GM21786 (cell line): ENCODE measurements at regions not wholly inside any gene's neighbourhood (a gene's known extent, or its start where the extent isn't known, plus 50 kb on each side); places are given as distances from the start of the nearest gene placed in this dataset.

Source experiments
- ATAC-seq: cut with Tn5 transposase; IDR thresholded peaks from one replicate; pipeline ENCODE4 v1.9.1; 2021; ENCODE audit not compliant: unreplicated experiment

DNA sequence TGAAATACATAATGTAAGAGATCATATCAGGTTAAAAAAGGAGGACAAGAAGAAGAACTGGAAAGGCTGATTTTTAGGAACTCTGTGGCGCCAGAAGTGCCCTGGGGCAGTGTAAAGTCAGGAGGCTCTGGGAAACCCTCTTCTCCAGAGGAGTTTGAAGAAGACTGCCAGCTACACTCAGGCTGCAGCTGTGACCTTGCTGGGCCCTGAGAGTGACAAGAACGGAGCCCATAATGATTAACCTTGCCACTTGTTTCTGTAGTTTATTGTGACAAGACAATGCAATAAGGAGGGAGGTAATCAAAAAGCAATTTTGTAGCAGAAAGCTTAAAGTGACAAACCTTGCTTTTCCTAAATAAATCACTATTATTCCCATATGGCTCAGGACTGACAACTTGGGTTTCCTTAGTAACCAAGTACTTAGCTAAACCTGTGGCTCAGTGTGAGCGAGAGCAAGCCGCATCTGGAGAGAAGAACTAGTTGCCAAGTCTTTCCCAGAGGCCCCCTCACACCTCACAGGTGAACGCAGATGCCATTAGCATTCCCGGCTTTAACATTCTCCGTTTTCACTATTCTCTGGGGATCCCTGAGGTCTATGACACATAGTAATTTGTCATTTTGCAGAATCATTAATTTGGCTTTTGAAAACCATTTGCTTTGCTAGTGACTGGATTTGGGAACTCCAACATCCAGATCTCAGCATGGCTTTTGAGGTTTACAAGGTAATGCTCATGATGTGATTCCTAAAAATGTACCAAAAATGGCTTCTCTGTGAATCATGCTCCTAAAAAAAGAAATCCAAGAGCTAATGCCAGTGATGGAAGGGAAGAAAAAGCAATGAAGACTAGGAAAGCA is 115.9 kb downstream of the OMA1 start:
- no peak for ATAC-seq

DNA sequence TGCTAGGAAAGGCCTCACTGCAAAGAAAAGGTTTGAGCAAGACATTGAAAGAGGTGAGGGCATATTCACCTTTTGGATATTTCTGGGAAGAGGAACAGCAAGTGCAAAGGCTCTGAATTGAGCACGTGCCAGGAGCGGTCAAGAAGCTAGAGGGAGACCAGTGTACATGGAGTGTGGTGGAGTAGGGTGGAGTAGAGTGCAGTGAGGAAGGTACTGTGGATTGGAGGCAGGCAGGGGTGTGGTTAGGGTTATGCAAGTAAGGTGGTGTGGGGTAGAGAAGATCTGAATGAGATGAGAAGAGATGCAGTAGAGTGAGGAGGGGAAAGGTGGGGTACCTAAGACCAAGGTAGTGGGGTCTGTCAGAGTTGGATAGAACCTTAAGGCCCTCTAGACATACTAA is 119.6 kb downstream of the OMA1 start:
- no peak for ATAC-seq

DNA sequence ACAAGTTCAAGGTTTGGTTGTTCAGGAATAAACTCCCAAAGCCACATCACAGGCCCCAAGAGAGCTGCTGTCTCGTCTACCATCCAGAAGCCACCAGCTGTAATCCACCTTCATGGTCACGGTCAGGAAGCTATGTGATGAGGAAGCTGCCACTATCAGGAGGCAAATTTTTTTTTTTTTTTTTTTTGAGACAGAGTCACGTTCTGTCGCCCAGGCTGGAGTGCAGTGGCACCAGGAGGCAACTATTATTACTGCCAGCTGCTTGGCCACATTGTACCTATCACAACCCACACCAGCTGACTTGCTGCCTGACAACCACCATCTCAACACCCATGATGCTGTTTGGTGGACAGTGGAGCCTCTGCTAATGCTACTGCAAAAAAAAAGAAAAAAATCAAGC is 124.1 kb downstream of the OMA1 start:
- no peak for ATAC-seq

DNA sequence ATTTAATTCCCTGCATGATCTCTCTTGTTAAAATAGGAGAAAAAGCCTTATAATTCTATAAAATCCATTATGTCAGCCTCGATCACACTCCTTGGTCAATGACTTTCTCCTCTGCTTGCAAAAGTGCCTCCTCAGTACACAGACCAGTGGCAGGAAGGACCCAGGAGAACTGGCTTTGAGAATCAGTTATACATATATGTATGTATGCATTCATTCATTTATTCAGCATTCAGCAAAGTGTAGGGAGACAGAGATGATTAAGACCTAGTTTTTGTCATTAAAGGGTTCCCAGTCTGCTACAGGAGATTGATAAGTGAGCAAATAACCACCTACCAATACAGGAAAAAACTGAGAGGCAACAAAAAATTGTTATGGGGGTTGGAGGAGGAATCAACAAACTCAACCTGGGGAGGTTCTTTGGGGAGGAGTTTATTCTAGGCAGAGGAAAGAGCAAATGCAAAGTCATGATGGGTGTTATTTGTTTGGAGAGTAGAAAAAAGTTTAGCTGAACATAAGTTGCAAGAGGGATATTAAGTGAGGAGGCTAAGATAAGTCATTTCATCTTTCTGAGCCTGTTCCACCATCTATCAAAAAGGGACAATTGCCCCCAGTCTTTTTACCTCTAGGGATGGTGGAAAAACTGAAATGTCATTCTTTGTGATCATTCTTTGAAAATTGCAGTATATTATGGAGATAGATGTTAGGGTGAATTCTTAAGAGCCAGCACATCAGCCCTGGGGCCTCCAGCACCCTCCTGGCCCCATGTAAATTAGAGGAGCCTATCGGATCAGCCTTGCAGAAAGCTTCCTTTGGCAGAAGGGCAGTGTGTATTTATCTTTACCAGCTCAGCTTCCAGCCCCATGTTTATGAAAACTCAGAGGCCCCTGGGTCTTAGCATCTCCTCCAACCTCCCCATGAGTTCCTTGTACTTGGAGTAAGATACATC is 128.0 kb downstream of the OMA1 start:
- no peak for ATAC-seq

DNA sequence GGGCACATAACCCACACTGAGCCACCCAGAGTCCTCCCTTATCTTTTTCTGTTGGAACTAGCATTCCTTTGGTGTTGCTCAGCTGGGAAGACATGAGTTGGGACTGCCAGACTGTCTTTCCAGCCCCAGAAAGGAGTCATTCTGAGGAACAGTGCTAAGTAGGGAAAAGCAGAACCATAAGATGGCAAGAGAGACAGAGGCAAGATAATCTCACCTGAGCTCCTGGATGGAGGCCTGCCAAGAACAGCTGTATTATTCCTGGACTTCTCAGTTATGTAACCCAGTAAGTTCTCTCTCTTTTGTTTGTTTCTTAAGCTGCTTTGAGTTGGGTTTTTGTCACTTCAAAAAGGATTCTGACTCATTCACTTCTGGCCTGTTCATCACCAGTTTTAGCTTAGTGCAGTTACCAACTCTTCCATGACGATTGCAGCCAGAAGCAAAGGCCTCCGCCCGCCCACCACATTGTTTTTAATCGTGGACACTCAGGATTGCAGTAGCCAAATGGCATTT is 134.4 kb downstream of the OMA1 start:
- ATAC-seq: no peak

DNA sequence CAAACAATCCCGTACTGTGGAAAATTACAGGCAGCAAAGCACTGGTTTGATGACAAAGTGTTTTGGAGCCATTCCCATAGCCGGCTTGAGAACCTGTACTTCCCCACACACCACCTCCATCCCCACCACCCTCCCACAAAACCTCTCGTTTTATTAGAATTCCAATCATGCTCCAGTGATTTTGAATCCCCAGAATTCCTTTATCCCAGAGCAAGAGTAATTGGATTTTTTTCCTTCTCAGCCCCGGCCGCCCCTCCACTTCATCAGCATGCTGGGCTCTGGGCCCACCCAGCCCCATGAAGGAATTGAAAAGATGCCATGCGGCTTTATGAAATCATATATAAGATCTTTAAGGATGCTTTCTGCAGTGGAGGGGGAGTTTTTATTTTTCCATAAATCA is 136.6 kb downstream of the OMA1 start:
- no peak for ATAC-seq

DNA sequence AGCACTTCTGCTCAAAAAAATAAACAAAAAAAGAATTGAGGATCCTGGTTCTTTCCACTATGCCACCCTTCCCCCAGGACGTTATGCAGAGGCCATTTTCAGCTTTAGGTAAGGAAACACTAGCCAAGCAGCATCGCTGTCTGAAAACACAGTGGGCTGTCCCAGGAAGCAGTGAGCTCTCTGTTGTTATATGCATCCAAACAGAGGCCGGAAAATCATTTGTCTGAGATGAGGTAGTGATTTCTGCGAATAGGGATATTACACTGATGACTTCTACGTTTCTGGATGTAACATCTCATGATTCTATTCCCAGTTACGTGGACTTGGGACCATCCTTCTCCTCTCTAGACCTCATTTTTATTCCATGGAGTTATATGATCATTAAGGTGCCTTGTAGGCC is 137.2 kb downstream of the OMA1 start:
- ATAC-seq: no peak

DNA sequence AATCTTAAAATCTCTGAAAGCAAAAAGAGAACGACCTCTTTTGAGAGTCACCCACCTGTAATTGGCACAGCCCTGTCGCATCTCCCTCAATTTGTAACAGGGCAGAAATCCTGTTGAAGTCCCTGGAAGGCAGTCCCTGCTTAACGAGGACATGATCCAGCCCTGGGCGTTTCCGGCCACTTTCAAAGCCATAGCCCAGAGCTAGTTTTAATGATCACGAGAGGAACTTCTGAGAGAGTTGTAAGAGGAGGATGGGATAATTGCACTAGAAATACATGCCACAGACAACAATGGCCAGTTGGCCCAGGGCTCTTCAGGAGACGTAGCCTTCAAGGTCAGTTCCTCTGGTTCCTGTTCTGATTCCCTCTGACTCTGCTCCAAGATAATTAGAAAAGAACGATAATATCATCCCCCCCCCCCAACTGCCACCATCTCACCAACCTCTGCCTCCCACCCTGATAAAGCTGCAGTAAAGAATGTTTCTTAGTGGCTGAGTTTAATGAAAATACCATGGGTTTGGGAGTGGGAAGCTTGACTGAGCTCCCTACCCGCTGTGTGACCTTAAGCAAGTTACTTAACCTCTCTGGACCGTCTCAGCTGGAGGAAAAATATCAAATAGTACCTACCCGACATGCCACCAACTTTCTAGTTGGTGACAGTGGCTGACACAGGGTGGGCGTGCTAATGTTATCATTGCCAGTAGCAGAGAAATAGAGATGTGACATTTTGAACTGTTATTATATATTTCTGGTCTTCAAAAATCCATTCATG is 140.0 kb downstream of the OMA1 start:
- no peak for ATAC-seq

DNA sequence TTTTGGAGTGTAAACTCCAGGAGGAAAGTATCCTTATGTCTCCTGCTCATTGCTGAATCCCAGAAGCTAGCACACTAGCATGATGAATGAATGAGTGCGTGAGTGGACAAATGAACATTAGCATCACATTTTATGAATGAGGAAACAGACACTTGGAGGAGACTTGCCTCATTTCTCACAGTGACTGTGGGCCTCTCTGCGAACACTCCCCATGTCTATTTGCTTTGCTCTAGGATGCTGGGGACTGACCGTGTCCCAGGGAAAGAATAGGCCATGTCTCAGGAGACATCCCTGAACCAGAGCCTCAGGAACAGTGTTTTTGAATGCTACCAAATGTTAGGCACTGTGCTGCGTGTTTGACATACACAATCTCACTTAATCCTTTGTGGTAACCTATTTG is 140.9 kb downstream of the OMA1 start:
- no peak for ATAC-seq

DNA sequence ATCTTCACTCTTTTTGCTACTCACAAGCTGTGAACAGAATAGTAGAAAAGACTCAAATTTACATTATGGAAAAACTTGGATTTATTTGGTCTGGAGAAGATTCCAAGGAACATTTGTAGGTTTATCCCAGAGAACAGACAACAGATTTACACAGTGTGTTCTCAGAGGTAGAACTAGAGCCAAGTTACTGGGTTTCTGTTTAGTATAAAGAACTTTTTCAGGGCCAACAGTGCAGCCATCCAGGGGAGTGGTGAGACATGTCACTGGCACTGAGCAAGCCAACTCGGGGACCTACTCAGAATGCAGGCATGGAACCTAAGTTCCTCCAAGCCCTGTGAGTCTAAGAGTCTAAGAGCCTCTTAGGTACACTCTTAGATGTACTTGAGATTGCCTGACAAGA is 142.6 kb downstream of the OMA1 start:
- no peak for ATAC-seq

DNA sequence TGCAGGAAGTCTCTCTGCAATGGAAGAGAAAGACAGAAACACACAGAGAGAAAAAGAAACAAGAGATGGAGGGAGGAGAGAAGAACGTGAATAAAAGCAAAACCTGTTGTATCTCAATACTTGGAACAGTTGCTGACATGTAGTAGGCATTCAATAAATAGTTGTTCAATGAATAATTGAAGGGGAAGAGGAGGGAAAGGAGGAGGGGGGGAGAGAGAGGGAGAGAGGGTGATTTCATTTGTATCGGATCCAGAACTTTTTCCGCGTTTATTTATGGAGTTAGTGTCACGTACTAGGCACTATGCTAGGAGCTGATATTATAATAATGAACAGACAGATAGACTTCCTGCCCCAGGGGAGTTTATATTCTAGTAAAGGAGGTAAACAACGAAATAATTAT is 144.1 kb downstream of the OMA1 start:
- ATAC-seq: no peak

DNA sequence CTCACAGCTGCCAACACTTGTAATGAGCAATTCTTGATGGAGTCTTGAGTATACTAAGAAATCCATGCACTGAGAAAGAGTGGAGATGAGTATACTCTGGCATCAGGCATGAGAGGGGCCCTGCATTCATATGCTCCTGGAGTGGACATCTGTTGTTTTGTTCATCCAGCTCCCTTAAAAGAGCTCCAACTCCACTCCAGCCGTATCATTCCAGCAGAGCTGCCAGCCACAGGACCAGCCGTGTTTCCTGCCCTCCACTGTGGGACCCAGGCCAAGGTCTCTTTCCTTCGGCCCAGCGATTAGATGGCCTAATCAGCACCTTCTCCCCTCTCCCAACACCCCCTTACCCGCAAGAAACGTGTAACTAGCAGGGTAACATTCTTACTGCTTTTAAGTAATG is 144.5 kb downstream of the OMA1 start:
- ATAC-seq: no peak

DNA sequence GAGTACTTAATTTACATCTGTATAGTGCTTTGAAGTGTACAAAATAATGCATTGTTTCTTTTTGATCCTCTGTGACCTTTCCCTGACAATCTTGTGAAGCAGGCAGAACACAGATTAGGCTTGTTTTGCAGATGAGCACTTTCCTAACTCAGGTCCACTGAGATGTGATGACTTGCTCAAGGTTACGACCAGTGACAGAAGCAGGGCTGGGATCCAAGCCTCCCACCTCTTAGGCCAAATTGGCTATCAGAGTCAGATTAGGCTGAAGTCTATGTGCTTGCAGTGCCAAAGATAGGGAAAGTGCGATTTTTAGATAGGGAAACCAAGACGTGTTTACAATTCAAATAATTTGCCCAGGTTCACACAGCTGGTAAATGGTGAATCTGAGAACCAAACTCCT is 147.3 kb downstream of the OMA1 start:
- ATAC-seq: no peak

DNA sequence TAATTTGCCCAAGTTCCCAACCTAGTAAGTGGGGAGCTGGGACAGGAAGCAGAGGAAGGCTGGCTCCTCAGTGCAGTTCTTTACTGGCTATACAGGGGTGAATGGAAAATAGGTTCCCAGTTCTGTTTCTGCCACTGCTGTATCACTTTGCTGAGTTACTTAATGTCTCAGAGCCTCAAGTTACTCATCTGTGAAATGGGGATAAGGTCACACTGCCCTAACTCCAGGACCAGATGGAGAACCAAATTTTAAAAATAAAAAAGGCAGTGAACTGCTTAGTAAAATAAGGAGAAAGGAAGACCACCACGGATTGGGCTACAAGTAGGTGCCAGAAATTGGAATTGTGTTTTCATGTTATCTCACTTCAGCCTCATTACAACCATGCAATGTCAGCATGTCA is 147.8 kb downstream of the OMA1 start:
- no peak for ATAC-seq

DNA sequence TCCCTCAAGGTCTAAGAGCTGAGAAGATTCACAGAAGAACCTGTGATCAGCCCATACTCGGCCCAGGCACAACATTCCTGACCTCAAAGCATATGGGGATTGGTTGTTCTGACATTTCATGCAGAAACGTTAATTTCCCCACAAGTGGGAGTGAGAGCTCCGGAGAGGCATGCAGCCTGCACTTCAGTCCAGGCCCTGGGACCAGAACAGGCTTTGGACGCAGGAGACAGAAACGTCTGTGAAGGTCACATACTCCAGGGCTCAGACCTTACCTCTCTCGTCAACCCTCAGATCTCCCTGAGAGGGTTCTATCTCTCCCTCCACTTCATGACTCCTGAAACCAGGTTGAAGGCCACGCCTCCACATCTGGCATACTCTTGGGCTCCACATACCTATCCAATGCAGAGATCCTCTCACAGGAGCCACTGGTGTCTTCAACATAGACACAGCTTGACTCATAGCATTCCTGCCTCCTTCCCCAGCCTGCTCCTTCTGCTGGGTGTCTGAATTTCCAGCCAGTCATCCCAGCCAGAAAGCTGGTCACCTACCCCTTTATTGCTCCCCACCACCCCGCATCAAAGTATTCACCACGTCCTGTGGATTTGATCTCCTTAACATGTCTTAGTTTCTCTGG is 149.2 kb downstream of the OMA1 start:
- ATAC-seq: no peak

DNA sequence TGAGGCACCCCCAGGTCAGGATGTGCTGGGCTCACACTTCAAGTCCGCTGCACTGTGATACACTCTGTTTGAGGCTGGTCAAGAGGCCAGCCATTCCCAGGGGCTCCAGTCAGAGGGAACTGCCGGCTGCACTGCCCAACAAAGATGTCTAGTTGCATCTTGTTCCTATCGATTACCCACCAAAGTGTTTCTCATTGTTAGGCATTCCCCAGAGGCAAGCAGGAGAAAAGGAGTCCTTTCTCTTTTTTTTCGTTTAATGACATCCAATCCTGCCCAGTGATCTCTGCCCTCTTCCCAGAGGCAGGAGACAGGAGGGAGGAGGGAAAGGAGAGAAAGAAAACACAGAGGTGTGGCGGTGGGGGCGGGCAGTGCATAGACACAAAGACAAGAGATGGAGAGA is 150.4 kb downstream of the OMA1 start:
- ATAC-seq: no peak

DNA sequence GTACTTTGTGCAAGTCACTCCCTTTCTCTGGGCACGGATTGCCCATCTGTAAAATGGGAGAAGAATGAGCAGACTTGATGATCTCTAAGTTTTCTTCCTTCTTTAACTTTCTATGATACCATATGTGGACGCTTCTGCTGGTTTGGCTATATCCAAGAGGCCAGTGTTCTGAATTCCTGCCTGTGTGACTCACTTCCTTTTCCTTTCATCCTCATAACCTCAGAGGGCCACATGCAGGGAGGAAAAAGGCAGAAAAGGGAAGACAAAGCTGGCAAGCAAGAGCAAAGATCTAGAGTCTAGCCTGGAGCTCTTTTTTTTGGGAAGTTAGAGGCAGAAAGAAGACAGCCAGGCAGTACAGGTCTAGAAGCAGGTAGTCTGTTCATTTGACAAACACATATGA is 151.2 kb downstream of the OMA1 start:
- ATAC-seq: no peak

DNA sequence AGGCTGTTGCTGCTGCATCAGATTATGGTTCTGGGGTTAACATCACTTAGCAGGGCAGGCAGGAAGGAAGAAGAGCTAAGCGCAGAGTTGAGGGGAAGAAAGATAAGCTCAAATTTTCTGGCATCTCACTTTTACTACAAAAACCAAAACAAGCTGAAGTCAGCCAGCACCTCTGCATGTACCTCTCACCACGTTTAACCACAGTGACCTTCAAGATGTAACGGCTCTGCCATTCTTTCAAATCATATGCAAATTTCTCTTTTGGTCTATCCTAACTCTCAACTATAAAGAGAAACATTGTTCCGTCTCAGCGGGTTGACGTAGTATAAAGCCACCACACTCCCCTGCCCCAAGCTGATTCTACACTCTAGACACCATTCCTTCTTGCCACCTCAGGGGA is 154.4 kb downstream of the OMA1 start:
- ATAC-seq: peak; percentile 76

DNA sequence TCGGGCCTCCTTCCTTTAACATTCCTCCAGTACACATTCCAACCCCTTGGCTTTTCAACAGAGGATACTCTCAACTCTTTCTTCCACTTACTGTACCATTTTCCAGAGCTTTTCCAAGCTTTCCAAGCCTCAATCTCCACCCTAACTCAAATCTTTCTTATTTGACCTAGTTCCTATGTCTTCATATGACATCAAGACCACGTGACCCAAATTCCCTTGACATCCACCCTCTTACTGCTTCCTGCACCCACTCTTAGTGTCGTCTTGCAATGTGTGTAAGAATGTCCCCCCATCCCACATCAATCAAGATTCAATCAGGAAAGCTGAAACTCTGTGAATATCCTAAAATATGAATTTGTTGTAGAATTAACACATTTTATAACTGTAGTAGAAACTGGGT is 155.0 kb downstream of the OMA1 start:
- no peak for ATAC-seq

DNA sequence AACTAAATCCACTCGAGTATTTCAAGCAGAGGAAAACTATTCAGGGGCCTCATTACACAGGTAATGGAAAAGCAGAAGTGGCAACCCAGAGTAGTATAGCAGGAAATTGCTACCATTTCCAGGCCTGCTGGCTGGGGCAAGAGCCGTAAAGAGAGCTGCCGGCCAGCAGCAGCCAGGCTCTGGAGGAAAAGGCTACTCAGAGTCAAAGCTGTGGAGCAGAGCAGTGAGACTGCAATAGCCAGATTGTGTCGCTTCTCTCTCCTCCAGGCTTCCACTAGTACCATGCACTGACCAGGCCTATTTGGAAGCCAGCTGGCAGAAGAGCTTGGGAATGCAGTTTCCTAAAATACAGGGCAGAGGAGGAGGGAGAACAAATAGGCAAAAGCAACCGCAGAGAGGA is 155.5 kb downstream of the OMA1 start:
- ATAC-seq: no peak

DNA sequence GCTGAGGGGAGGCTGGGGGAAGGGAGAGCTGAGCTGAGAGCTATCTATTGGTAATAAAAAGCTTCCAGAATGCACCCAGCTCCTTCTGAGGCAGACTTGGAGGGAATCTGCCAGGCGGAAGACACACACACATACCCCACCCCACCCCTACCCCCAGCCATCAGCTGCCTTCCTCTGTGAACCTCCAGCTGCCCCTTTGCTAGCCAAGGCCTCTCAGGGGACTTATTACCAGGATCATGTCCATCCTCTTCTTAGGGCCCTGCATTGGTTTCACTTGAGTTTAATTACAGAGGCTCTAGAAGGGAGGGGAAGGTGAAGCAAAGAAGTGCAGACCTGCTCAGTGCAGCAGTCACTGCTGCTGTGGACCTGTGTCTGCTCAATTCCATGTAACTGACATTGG is 156.4 kb downstream of the OMA1 start:
- ATAC-seq: no peak
